HUDEP-2 (cell line): ENCODE measurements at regions not wholly inside any gene's neighbourhood (a gene's known extent, or its start where the extent isn't known, plus 50 kb on each side); places are given as distances from the start of the nearest gene placed in this dataset.

ENCODE experiments used
- DNase-seq, 76 experiments: peaks; one replicate each; lab custom pipeline; 2025; ENCODE audit not compliant: unreplicated experiment in 76 of 76; lab: John Stamatoyannopoulos, UW

DNA sequence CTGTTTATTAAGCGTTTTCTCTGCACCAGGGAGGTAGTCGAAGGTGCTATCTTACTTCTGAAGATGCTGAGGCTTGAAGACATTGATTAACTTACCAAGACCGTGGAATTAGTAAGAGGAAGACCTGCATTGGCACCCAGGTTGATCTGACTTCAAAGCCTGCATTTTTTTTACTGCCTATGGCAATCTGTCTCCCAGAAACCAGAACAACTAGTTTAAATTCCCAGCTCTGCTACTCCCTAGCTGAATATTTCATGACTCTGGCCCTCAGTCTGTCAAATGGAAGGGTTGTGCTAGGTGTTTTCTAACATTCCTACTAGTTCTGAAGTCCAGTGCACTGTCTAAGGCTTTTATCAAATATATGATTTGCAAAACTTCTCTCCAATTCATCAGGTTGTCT lies 52.0 kb upstream of the GRAMD1B start:
- DNase-seq: no peak

DNA sequence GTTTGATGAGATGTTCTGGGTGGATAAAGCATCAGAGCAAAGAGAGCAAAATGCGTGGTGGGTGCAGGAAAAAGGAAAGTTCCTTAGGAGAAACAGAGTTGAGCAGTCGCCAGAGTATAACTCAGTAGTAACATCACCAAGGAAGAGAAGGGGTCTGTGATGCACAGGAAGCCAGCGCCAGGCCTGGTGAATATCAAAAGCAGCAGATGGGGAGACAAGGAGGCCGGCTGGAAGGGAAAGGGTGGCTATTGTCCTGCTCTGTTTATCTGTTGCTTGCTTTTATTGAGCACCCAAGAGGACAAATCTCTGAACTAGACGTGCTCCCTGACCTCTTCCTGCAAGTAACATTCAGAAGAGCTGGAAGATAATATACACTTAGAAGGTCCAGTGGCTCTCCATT lies 52.7 kb upstream of the GRAMD1B start:
- no peak for DNase-seq

DNA sequence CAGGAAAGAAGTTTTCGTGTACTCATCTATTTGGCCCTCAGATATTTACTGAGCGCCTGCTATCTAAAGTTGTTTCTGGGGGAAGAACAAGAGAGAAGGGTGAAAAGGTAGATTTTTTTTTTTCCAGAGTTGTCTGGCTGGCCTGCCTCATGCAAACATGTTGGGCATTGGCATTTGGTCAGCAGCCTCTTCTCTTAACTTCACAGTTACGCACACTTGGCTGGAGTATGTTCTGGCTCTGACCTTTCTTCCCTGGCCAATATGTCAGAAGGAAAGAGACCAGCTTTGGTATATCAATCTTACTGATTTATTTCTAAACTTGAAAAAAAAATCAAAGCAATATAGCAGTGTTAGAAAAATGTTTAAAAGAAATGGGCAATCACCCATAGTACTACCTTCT lies 54.2 kb upstream of the GRAMD1B start:
- DNase-seq: no peak

DNA sequence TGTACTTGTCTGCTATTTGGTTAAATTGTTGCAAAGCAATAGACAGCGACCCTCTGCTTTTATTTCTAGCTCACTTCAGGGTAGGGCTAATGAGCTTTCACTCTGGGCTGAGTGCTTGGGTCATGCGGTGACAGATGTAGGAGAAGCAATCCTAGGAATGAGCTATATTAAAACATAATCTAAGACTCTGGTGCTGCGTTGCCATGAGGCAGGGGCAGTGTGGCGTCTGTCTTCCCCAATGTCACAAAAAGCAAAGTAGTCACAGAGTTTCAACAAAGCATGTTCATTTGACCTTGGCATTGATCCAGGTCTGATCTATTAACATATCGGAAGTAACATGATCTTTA lies 55.5 kb upstream of the GRAMD1B start:
- no peak for DNase-seq

DNA sequence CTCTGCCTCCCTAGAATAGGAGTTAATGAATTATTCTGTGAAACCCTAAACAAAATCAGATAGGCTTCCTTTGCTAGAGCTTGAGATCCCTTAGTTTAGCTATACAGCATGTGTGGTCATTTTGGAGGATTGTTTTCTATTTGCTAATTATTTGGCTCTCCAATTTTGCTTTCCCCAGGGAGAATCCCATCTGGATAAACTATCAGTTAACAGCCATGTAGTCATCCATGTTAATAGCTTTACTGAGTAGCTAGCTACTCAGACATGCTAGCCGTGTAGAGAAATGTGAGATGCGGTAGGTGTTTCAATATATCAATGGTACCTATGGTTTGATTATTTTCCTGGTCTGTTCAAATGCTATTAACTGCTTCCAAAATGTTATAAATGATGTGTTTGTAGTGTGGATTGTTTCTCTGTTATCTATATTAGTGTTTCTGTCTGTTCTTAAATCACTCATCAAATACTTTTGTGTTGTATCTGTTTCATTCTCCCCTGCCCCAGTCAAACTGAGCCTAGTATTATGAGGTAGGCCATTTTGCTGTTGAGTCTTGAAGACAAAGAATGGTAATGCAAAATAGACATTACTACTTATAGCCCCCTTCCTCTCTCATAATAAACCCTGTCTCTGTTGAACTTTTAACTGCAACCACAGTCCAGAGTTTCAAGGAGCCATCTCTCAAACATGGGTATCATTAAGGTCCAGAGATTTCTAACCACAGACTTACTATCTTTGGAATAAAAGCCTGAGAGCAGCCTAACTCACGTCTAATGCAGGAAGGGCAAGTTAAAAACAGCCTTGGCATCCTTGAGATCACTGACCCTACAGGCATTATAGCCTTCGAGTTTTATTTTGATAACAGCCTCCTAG lies 56.1 kb upstream of the GRAMD1B start:
- DNase-seq: no peak

DNA sequence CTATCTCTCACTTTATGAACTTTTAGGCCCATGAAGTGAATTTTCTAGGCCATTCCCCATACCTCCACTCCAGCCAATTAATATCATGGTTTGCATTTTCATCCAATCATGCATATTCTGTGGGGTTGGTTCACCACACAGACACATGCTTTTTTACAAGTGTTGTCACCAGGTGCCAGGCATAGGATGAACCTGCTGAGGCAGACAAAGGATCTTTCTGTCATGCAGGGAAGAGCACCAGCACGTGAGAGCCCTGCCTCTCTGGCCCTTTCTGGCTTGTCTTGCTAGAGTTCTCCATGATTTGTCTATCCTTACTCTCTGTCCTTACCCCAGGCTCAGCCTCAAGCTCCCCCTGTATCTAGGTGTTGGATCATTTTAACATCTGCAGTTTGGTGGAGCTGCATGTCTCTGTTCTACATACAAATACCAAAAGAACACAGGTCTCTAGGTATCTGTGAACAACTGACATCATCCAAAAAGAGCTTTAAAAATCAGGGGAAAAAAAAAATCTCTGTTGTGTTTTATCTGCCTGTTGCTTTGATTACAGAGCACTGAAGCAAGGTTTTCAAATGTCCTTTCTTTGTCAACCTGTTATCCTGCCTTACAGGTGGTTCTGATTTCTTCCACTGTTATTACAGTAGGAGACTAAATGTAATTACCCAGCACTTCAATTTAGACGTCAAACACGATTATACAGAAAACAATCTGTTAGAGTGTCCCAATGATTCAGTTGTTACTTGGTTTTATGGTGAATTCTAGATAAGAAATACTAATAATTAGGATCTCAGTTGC lies 58.4 kb upstream of the GRAMD1B start:
- DNase-seq: no peak

DNA sequence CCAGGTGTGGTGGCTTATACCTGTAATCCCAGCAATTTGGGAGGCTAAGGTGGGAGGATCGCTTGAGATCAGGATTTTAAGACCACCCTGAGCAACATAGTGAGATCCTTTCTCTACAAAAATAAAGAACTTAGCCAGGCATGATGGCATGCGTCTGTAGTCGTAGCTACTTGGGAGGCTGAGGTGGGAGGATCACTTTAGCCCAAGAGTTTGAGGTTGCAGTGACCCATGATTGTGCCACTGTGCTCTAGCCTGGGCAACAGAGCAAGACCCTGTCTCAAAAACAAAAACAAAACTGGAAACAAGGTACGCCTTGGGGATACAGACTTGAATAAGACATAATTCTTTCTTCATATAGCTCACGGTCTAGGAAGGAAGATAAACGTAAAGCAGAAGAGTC lies 63.1 kb upstream of the GRAMD1B start:
- no peak for DNase-seq

DNA sequence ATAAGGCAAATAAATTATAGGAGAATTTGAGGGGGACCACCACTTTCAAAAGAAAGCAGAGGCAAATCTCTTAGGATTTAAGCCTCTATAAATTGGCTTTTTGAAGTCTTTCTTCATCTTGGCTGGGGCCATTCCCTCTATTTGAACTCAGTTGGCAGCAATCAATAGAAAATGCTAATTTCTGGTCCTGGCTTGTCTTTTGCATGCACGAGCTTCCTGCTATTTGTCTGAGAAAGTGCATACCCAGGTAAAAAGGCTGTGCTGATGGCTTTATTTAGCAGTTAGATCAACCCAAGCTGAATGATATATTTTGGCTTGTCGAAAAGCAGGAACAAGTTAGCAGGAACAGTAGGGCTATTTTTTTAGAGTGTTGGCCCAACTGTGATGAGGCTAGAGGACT lies 64.1 kb upstream of the GRAMD1B start:
- no peak for DNase-seq

DNA sequence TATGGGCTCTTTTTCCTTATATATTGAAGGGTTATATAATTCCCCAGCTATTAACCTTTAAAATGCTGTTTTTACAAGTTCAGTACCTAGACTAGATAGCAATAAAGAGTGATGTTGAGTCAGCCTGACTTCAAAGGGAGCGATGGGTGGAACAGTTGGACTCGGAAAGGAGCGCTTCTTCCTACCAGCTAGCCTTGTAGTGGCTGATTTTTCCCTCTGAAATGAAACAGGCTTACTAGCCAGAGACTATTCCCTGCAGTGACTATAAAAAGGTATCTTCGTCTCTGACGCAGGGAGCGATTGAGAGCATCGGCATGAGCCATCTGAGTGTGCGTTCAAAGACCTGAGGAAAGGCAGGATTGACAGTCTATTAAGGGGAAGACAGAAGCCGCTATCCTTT lies 66.0 kb upstream of the GRAMD1B start:
- no peak for DNase-seq

DNA sequence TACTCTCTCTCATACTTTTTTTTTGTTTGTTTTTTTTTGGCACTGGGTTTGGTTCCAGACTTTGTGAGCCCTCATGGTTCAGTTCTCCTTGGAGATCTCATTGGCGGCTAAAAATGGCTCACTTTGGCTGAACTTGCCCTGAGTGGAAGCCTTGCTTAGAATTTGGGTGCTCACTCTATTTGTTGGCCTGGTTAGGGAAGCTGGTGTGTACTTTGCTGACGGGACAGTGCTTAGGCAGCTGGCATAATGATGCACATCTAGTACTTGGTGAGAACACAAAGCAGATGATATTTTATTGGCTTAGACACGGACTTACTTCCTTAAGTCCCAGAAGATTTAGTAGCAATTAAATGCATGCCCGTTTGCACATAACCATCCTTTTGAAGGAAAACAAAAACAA lies 66.5 kb upstream of the GRAMD1B start:
- no peak for DNase-seq

DNA sequence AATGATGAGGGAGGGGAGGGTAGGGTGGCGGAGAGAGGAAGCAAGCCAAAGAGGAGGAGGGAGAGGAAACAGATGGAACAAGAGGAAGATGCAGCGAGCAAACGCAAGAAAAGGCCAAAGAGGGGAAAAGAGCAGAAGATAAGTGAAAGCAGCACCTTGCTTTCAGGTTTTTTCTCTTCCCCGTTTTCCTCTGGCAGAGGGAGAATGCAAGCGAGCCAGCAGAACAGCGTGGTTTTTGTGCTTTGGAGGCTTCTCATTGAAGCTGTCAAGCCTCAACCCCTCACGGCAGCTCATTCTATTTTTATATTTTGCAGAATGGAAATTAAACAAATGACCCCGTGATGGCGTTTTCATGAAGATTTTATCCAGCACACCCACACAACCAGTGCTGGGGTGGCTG lies 67.1 kb upstream of the GRAMD1B start:
- no peak for DNase-seq

DNA sequence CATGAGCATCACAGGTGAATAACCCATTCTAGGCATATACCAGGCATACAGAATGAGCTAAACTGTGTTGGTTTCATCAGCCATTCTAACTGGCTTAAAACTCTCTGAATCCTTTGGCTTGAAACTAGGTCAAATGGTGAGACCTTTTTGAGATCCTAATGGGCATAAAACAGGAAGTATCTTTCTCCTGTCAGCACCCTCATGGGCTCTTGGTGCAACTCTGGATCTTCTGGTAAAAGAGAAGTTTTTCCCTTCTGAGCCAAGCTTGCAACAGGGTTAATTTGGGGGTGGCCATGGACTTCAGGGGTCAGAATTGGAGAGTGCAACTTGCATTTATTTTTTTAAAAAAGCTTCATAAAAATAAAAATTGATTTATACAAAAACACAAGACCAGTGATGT lies 67.9 kb upstream of the GRAMD1B start:
- no peak for DNase-seq

DNA sequence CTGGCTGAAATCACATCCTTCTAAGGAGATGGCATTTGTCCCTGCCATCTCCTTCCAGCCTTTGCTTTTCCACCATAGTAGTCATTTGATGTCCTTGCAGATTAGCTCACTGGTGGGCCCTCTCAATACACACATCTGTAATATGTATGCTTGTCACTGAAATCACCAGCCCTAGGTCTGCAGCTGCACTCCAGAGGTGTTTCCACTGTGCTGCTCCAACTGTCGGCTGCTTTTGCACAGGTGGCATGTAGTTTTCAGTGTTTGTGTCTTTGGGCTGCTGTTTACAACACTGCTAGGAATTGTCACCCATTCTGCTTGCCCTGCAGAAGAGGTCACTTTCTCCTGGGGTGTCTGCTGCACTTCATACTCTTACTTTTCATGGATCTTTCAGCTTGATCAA lies 69.0 kb upstream of the GRAMD1B start:
- no peak for DNase-seq

DNA sequence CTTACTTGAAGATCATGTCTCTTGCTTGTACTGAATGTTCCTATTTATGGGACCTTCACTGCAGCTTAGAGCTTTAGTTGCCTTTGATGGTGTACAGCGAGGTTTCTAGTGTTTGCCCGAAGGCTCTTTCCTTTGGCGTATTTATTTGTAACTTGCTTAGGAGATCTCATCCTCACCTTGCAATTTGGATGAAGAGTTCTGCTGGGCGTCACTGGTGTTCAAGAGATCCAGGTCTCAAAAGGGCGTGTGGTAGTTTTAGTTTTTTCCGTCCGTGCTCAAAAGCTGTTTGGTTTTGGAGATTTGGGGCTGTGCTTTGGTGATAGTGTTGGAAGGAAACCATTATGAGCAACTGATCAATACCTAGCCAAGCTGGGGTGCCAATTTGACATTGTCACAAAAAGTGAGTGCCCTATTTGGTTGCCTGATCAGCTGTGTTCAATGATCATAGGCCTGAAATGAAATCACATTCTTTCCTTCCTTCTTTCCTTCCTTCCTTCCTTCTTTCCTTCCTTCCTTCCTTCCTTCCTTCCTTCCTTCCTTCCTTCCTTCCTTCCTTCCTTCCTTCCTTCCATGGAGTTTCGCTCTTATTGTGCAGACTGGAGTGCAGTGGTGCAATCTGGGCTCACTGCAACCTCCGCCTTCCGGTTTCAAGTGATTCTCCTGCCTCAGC lies 69.7 kb upstream of the GRAMD1B start:
- DNase-seq: no peak

DNA sequence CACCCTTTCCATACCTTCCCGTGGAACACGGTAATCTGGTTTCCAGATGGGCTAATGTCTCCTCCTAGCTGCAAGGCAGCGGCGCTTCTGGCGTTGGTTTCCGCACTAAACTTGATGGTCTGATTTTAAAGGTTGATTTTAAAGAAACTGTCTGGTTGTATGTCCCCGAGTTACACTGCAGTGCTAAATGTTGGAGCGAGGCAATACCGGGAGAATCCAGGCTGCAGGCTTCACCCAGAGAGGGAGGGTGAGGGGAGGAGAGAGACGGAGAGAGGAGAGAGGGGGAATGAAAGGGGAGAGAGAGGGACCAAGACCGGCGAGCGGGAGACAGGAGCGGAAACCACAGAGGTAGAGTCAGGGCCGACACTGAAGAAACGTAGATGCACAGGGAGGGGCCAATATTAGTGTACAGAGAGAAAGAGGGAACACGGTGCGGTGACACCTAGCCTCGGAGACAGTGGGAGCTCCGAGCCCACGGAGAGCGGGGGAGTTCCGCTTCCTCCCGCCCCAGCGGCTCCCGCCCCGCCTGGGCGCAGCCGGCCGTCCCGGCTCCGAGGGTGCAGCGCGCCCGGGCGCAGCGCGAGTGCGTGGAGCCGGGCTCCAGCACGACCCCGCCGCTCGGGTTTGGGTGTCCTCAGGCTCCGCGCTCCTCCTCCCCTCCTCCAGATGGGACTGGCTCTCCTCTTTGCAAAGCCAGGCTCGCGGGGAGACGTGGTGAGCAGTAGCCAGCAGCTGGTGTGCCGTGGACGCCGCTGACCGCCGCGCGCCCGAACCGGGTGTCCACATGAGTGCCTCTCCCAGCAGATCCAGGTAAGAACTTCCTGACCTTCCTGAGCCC lies 71.9 kb upstream of the GRAMD1B start:
- DNase-seq: no peak

DNA sequence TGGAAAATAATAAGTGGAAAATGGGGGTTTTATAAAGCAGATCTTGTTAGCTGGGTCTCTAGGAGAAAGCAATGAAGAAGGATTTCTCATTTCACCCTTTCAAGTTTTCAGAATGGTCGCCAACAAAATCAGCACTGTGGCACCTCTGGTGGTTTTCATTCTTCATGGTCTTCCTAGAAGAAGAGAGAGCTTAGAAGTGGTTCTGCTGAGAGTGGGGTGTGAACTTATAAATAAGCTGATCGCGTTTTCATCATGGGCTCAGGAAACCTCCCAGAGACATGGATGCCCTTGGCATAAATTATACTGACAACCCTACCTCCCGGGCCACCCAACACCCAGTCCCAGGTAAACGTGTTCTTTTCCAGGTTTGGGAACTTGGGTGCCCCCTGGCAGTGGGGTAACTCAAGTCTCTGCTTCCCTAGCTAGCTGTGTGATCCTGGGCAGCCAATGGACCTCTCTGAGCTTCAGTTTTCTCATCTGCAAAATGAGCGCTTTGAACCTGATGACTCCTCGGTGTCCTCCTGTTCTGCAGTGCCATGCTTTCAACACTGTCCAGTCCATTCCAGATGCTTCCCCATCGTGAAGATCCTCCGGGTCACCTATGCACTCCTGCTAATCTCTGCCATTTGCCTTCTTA lies 72.6 kb upstream of the GRAMD1B start:
- no peak for DNase-seq

DNA sequence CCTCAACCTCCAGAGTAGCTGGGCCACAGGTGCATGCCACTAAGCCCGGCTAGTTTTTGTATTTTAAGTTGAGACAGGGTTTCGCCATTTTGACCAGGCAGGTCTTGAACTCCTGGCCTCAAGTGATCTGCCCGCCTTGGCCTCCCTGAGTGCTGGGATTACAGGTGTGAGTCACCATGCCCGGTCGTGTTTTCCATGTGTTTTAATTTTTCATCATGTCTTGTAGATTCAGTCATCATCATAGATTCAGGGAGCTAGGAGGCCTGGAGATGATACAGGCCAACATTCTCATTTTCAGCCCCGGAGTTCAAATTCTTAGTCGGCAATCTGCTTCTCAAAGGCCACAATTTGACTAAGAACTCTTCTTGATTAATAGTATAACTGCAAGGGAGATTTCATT lies 73.5 kb upstream of the GRAMD1B start:
- DNase-seq: no peak

DNA sequence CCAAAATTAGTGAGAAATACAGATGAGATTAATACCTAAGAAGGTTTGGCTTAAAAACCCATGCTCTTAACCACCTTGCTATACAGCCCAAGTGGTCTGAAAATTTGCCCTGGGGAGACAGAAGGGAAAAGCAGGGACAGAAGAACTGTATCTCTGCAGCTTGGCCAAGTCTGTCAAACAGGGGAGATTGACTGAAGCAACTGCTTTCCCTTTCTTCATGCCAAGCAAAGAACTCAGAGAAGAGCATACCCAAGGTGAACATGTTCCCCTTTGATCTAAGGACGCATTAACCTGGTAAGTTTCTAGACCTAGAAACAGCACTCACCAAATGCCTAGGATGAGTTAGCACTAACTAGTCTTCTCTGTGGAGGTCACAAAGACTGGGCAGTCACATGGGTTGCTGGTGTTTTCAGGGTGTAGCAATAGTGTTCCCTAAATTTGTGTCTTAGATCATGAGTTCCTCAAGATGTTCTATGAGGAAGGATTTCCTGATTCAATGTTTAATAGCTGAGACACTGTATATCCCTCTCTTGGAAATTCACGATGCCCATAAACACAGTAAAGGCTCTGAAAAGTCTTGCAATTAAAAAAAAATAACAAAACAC lies 75.6 kb upstream of the GRAMD1B start:
- DNase-seq: no peak

DNA sequence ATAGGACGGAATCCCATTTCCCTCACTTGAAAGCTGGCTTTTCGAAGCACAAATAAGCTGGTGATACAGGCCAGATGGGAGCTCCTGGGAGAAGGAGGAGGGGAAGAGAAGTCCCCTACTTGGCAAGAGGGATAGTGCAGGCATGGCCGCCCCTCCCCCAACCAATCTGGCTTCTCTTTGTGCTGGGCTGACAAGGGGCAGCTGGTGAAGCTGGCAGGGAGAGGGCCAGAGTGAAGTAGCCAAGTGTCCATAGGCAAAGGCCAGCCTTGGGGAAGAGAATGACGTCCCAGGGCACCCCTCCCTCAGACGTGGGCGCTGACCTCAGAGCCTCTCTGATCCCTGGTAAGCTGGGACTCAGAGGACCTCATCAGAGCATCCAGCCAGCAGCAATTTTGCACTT lies 78.7 kb upstream of the GRAMD1B start:
- DNase-seq: no peak

DNA sequence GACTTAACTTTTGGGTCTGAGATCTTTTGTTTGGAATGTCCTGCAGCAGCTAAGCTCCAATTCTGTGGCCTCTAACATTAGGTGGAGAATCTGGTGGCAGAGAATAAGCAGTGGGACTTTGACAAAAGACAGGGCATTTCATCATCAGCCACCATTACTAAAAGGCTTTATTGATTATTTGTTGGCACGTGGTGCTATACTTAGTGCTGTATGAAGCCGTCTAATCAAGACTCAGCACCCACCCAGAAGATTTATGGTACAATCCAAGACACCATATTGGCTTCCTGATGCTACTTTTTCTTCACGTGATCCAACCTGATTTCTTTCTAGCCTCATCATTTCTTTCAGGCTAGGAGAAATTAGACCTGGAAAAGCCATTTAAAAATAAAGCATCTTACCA lies 80.7 kb upstream of the GRAMD1B start:
- DNase-seq: no peak
